GM18505 (cell line): ENCODE measurements at regions not wholly inside any gene's neighbourhood (a gene's known extent, or its start where the extent isn't known, plus 50 kb on each side); places are given as distances from the start of the nearest gene placed in this dataset.

Experiments
- ATAC-seq: cut with Tn5 transposase; IDR thresholded peaks from one replicate; pipeline ENCODE4 v1.9.1; 2021; ENCODE audit not compliant: unreplicated experiment
- POLR2A ChIP-seq: IDR thresholded peaks from 4 replicates; pipeline ENCODE4 v1.6.1; 2011; ENCODE audit warnings: borderline replicate concordance; ENCODE audit not compliant: insufficient read depth, insufficient read length; ENCODE audit errors: extremely low read depth

- no peak for TF ChIP-seq POLR2A
- ATAC-seq, result no peak
These were observed 749.9 kb downstream of the BCL11A start for GRCh38 chr2:59803586-59803985.

- TF ChIP-seq POLR2A, result no peak
- ATAC-seq, result no peak
These were observed 754.7 kb downstream of the BCL11A start for GRCh38 chr2:59798687-59799232.

- no peak for ATAC-seq
- TF ChIP-seq POLR2A, result no peak
These were observed 762.3 kb downstream of the BCL11A start for GRCh38 chr2:59791004-59791618.

- ATAC-seq, result no peak
- no peak for TF ChIP-seq POLR2A
These were observed 763.1 kb downstream of the BCL11A start for GRCh38 chr2:59790186-59791003.

GRCh38 chr2:59789523-59789922, 763.9 kb downstream of the BCL11A start:
- no peak for ATAC-seq
- TF ChIP-seq POLR2A, result no peak

- no peak for ATAC-seq
These were observed 766.4 kb downstream of the BCL11A start for GRCh38 chr2:59787095-59787494.

GRCh38 chr2:59786684-59787083, 766.8 kb downstream of the BCL11A start:
- no peak for ATAC-seq
- no peak for TF ChIP-seq POLR2A

More at GRCh38 chr2:59787095-59787494, 766.4 kb downstream of the BCL11A start:
- no peak for TF ChIP-seq POLR2A

- no peak for TF ChIP-seq POLR2A
These were observed 773.9 kb downstream of the BCL11A start for GRCh38 chr2:59779571-59779970.

GRCh38 chr2:59777120-59777519, 776.3 kb downstream of the BCL11A start:
- TF ChIP-seq POLR2A, result no peak
- no peak for ATAC-seq

More at GRCh38 chr2:59779571-59779970, 773.9 kb downstream of the BCL11A start:
- ATAC-seq, result no peak

- no peak for TF ChIP-seq POLR2A
- no peak for ATAC-seq
These were observed 776.8 kb downstream of the BCL11A start for GRCh38 chr2:59776726-59777008.

GRCh38 chr2:59774821-59775433, 778.5 kb downstream of the BCL11A start:
- no peak for ATAC-seq
- TF ChIP-seq POLR2A, result no peak

- ATAC-seq, result no peak
- TF ChIP-seq POLR2A, result no peak
These were observed 782.8 kb downstream of the BCL11A start for GRCh38 chr2:59770651-59771050.

GRCh38 chr2:59761966-59762365, 791.5 kb downstream of the BCL11A start:
- TF ChIP-seq POLR2A, result no peak
- ATAC-seq, result no peak

GRCh38 chr2:59756150-59756549, 797.3 kb downstream of the BCL11A start:
- no peak for TF ChIP-seq POLR2A

More at GRCh38 chr2:59756150-59756549, 797.3 kb downstream of the BCL11A start:
- ATAC-seq, result no peak
